Endothelial cell of umbilical vein (primary cell): ENCODE measurements at regions not wholly inside any gene's neighbourhood (a gene's known extent, or its start where the extent isn't known, plus 50 kb on each side); places are given as distances from the start of the nearest gene placed in this dataset.
A peak's percentile ranks its signal among the peaks of the same experiment; 100 is the strongest.

Source experiments
- EZH2 ChIP-seq: IDR thresholded peaks from 2 replicates; pipeline ENCODE4 v1.6.1; 2012; ENCODE audit warnings: borderline replicate concordance, low read depth, mild to moderate bottlenecking, moderate library complexity, low read length, inconsistent platforms; ENCODE audit not compliant: severe bottlenecking
- FOS ChIP-seq: IDR thresholded peaks from 2 replicates; pipeline ENCODE4 v1.6.1; 2011; ENCODE audit warnings: mild to moderate bottlenecking, low read length, moderate library complexity, borderline replicate concordance; ENCODE audit not compliant: insufficient read depth
- GATA2 ChIP-seq: IDR thresholded peaks from 2 replicates; pipeline ENCODE4 v1.7.0; 2011; ENCODE audit warnings: low read depth, mild to moderate bottlenecking, moderate library complexity, mixed read lengths, low read length; ENCODE audit not compliant: insufficient read length, insufficient read depth
- JUN ChIP-seq: IDR thresholded peaks from 2 replicates; pipeline ENCODE4 v1.6.1; 2011; ENCODE audit warnings: borderline replicate concordance, low read depth; ENCODE audit not compliant: insufficient read length, insufficient read depth
- MAX ChIP-seq: IDR thresholded peaks from 2 replicates; pipeline ENCODE4 v1.6.1; 2011; ENCODE audit not compliant: insufficient read depth, insufficient read length
- MYC ChIP-seq: IDR thresholded peaks from one replicate; pipeline ENCODE4 v1.6.1; 2011; ENCODE audit warnings: mild to moderate bottlenecking, low read depth, low read length
- POLR2A ChIP-seq: IDR thresholded peaks from 2 replicates; pipeline ENCODE4 v1.6.1; 2012; ENCODE audit warnings: low read depth, mild to moderate bottlenecking, control low read depth, low read length
- POLR2AphosphoS5 ChIP-seq: IDR thresholded peaks from 2 replicates; pipeline ENCODE4 v1.6.1; 2012; ENCODE audit warnings: low read depth, mild to moderate bottlenecking, control low read depth, low read length, moderate library complexity; ENCODE audit not compliant: insufficient read depth
- TF ChIP-seq, protein P1 (sequence below), 2 donors: IDR thresholded peaks; 1 replicate in 1 of 2; 2 replicates in 1 of 2; pipeline ENCODE4 v1.5.1; 2011; ENCODE audit warnings: low read length in 2 of 2, mild to moderate bottlenecking in 2 of 2, moderate library complexity in 2 of 2, control low read depth in 1 of 2, inconsistent platforms in 1 of 2, low read depth in 1 of 2; ENCODE audit not compliant: insufficient read depth in 1 of 2; ENCODE audit errors: extremely low read depth in 1 of 2

- TF ChIP-seq POLR2A (no peak), EZH2 (no peak), JUN (no peak), POLR2AphosphoS5 (no peak), MAX (no peak), GATA2 (no peak), MYC (no peak), FOS (peak; percentile 9)
- TF ChIP-seq, protein P1, sequence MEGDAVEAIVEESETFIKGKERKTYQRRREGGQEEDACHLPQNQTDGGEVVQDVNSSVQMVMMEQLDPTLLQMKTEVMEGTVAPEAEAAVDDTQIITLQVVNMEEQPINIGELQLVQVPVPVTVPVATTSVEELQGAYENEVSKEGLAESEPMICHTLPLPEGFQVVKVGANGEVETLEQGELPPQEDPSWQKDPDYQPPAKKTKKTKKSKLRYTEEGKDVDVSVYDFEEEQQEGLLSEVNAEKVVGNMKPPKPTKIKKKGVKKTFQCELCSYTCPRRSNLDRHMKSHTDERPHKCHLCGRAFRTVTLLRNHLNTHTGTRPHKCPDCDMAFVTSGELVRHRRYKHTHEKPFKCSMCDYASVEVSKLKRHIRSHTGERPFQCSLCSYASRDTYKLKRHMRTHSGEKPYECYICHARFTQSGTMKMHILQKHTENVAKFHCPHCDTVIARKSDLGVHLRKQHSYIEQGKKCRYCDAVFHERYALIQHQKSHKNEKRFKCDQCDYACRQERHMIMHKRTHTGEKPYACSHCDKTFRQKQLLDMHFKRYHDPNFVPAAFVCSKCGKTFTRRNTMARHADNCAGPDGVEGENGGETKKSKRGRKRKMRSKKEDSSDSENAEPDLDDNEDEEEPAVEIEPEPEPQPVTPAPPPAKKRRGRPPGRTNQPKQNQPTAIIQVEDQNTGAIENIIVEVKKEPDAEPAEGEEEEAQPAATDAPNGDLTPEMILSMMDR (IDR thresholded peaks at IDR 0.05; ENCODE audit: extremely low read depth in 1 of 2, insufficient read depth in 1 of 2, low read depth in 1 of 2, low read length in 2 of 2), result no peak
Observed at GRCh38 chr5:43773478-43773844, 170.5 kb downstream of the NNT start.
